ENCODE measurements at regions not wholly inside any gene's neighbourhood (a gene's known extent, or its start where the extent isn't known, plus 50 kb on each side); places are given as distances from the start of the nearest gene placed in this dataset.

GRCh38 chr9:107546859-107547258 is 57.3 kb upstream of the KLF4 start:
- Mint-ChIP-seq H3K9me3 (no peaks in the 10 kb centered on the region), H3K36me3 (ENCODE audit: low read depth) (no peaks in the 10 kb centered on the region), H3K4me1 (no peaks in the 10 kb centered on the region), H3K27ac (no peak overlapping the region), H3K27me3 (no peaks in the 10 kb centered on the region), H3K4me3 (no peak overlapping the region)
- intact Hi-C loops (cut with micrococcal nuclease) = no loop called here
- DNase-seq = no peak

- H3K27me3 Mint-ChIP-seq = no peaks in the 10 kb centered on the region
- H3K36me3 Mint-ChIP-seq (ENCODE audit: low read depth) = no peaks in the 10 kb centered on the region
- no peaks in the 10 kb centered on the region for H3K9me3 Mint-ChIP-seq
- H3K27ac Mint-ChIP-seq = no peak overlapping the region
- no peaks in the 10 kb centered on the region for H3K4me1 Mint-ChIP-seq
- no peak overlapping the region for H3K4me3 Mint-ChIP-seq
- intact Hi-C loops (cut with micrococcal nuclease) = no loop called here
- DNase-seq = no peak
These were observed 55.5 kb upstream of the KLF4 start for GRCh38 chr9:107545036-107545435.

- no peak overlapping the region for H3K27ac Mint-ChIP-seq
- H3K36me3 Mint-ChIP-seq (ENCODE audit: low read depth) = no peaks in the 10 kb centered on the region
- intact Hi-C loops (cut with micrococcal nuclease) = no loop called here
- DNase-seq = no peak
- H3K27me3 Mint-ChIP-seq = no peaks in the 10 kb centered on the region
- no peaks in the 10 kb centered on the region for H3K4me1 Mint-ChIP-seq
- no peaks in the 10 kb centered on the region for H3K9me3 Mint-ChIP-seq
- H3K4me3 Mint-ChIP-seq = no peak overlapping the region
These were observed 53.0 kb upstream of the KLF4 start for GRCh38 chr9:107542411-107543157.

- H3K36me3 Mint-ChIP-seq (ENCODE audit: low read depth) = no peaks in the 10 kb centered on the region
- H3K27ac Mint-ChIP-seq = no peak overlapping the region
- H3K9me3 Mint-ChIP-seq = no peaks in the 10 kb centered on the region
- no peak overlapping the region for H3K4me3 Mint-ChIP-seq
- no peaks in the 10 kb centered on the region for H3K27me3 Mint-ChIP-seq
- no peak for DNase-seq
- intact Hi-C loops (cut with micrococcal nuclease) = no loop called here
- no peaks in the 10 kb centered on the region for H3K4me1 Mint-ChIP-seq
These were observed 52.0 kb upstream of the KLF4 start for GRCh38 chr9:107541523-107541922.

- H3K27ac Mint-ChIP-seq = no peak overlapping the region
- H3K9me3 Mint-ChIP-seq = no peaks in the 10 kb centered on the region
- H3K4me3 Mint-ChIP-seq = no peak overlapping the region
- H3K36me3 Mint-ChIP-seq (ENCODE audit: low read depth) = no peaks in the 10 kb centered on the region
- H3K27me3 Mint-ChIP-seq = no peaks in the 10 kb centered on the region
- H3K4me1 Mint-ChIP-seq = no peaks in the 10 kb centered on the region
- intact Hi-C loops (cut with micrococcal nuclease) = no loop called here
- DNase-seq = no peak
These were observed 50.6 kb upstream of the KLF4 start for GRCh38 chr9:107540164-107540561.

GRCh38 chr9:107539427-107540163 is 50.0 kb upstream of the KLF4 start:
- no peak for DNase-seq
- Mint-ChIP-seq H3K4me1 (no peaks in the 10 kb centered on the region), H3K36me3 (ENCODE audit: low read depth) (no peaks in the 10 kb centered on the region), H3K9me3 (no peaks in the 10 kb centered on the region), H3K4me3 (no peak overlapping the region), H3K27ac (no peak overlapping the region), H3K27me3 (no peaks in the 10 kb centered on the region)
- intact Hi-C loops (cut with micrococcal nuclease) = no loop called here

Measured in activated CD4-positive, alpha-beta T cell treated with anti-CD3 and anti-CD28 coated beads, Interleukin-2, amount 10 ng/mL, durations not matched to agents 24 days and 14 days (primary cell).